ENCODE measurements at regions not wholly inside any gene's neighbourhood (a gene's known extent, or its start where the extent isn't known, plus 50 kb on each side); places are given as distances from the start of the nearest gene placed in this dataset.

GRCh38 chr2:138291805-138292204, 209.8 kb upstream of the SPOPL start:
- H3K79me2 ChIP-seq (ENCODE audit: control insufficient read depth, insufficient read depth, low read length) = no peaks in the 10 kb centered on the region
- FAIRE-seq (no peak), DNase-seq (ENCODE audit: low read depth, low spot score) (no peak)
- H3K36me3 ChIP-seq (ENCODE audit: control insufficient read depth in 2 of 2, extremely low read depth in 1 of 2, insufficient read depth in 2 of 2, low read length in 2 of 2) = no peaks in the 10 kb centered on the region
- CTCF ChIA-PET = no interaction called here
- no peaks in the 10 kb centered on the region for H3K9me3 ChIP-seq (replicated peaks; ENCODE audit: control insufficient read depth, insufficient read depth, low read length)
- no peak overlapping the region for H3K4me3 ChIP-seq (replicated peaks in 1 of 3; ENCODE audit: insufficient read depth in 1 of 3, low read depth in 1 of 3, low read length in 3 of 3)
- POLR2A ChIA-PET = no interaction called here
- H4K20me1 ChIP-seq (replicated peaks; ENCODE audit: control insufficient read depth, extremely low read depth, insufficient read depth, low read length) = no peaks in the 10 kb centered on the region
- TF ChIP-seq MYC (IDR thresholded peaks at IDR 0.05; ENCODE audit: low read depth, low read length) (no peak), GATA2 (IDR thresholded peaks at IDR 0.05; ENCODE audit: insufficient read depth, insufficient read length, low read depth, low read length) (no peak), POLR2AphosphoS5 (IDR thresholded peaks at IDR 0.05; ENCODE audit: insufficient read depth, low read depth, low read length) (no peak), POLR2A (IDR thresholded peaks at IDR 0.05; ENCODE audit: low read depth, low read length) (no peak), FOS (IDR thresholded peaks at IDR 0.05; ENCODE audit: borderline replicate concordance, insufficient read depth, low read length) (no peak), EZH2 (IDR thresholded peaks at IDR 0.05; ENCODE audit: borderline replicate concordance, low read depth, low read length, severe bottlenecking) (no peak), JUN (IDR thresholded peaks at IDR 0.05; ENCODE audit: borderline replicate concordance, insufficient read depth, insufficient read length, low read depth) (no peak)
- TF ChIP-seq, protein P1, sequence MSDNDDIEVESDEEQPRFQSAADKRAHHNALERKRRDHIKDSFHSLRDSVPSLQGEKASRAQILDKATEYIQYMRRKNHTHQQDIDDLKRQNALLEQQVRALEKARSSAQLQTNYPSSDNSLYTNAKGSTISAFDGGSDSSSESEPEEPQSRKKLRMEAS (IDR thresholded peaks at IDR 0.05; ENCODE audit: insufficient read depth, insufficient read length) = no peak
- TF ChIP-seq, protein P2, sequence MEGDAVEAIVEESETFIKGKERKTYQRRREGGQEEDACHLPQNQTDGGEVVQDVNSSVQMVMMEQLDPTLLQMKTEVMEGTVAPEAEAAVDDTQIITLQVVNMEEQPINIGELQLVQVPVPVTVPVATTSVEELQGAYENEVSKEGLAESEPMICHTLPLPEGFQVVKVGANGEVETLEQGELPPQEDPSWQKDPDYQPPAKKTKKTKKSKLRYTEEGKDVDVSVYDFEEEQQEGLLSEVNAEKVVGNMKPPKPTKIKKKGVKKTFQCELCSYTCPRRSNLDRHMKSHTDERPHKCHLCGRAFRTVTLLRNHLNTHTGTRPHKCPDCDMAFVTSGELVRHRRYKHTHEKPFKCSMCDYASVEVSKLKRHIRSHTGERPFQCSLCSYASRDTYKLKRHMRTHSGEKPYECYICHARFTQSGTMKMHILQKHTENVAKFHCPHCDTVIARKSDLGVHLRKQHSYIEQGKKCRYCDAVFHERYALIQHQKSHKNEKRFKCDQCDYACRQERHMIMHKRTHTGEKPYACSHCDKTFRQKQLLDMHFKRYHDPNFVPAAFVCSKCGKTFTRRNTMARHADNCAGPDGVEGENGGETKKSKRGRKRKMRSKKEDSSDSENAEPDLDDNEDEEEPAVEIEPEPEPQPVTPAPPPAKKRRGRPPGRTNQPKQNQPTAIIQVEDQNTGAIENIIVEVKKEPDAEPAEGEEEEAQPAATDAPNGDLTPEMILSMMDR (IDR thresholded peaks at IDR 0.05; ENCODE audit: extremely low read depth in 1 of 2, insufficient read depth in 1 of 2, low read depth in 1 of 2, low read length in 2 of 2) = no peak
- H3K9me1 ChIP-seq (replicated peaks; ENCODE audit: control insufficient read depth, extremely low read depth, insufficient read depth, low read length) = no peaks in the 10 kb centered on the region
- no TSS peak for BruUV-seq (replicated peaks)
- no peak overlapping the region for H3K27ac ChIP-seq (ENCODE audit: insufficient read depth, low read depth, low read length)
- intact Hi-C loops (cut with micrococcal nuclease) (no loop called here), dilution Hi-C loops (cut with MboI; ENCODE audit: extremely low pct_ligation_motif_present, low sequenced_read_pairs) (no loop called here)
- no peak overlapping the region for H3K9ac ChIP-seq (replicated peaks; ENCODE audit: extremely low read depth, insufficient read depth, low read length)
- no peaks in the 10 kb centered on the region for H3K27me3 ChIP-seq (ENCODE audit: control insufficient read depth in 2 of 2, insufficient read depth in 2 of 2, low read length in 2 of 2)
- H2AFZ ChIP-seq (ENCODE audit: low read depth, low read length) = no peak overlapping the region
- no peak overlapping the region for H3K4me2 ChIP-seq (ENCODE audit: insufficient read depth, low read length)
- H3K4me1 ChIP-seq (ENCODE audit: control insufficient read depth, extremely low read depth, insufficient read depth, low read length) = peaks cover 4% of the 10 kb centered on the region

All from endothelial cell of umbilical vein (primary cell).